Left renal cortex interstitium (tissue), 4 donors: ENCODE measurements at regions not wholly inside any gene's neighbourhood (a gene's known extent, or its start where the extent isn't known, plus 50 kb on each side); places are given as distances from the start of the nearest gene placed in this dataset.
A peak's percentile ranks its signal among the peaks of the same experiment; 100 is the strongest.
"Not testable (repeated sequence)": the region's sequence is repeated elsewhere in the genome, so short reads cannot be mapped to it uniquely, and the experiment has no call there.

ENCODE experiments used
- DNase-seq, 4 donors: peaks; one replicate each; pipeline ENCODE4 v3.0.0-alpha.2; 2013; ENCODE audit warnings: low read depth in 4 of 4, low spot score in 2 of 4, missing footprints in 1 of 4

DNA sequence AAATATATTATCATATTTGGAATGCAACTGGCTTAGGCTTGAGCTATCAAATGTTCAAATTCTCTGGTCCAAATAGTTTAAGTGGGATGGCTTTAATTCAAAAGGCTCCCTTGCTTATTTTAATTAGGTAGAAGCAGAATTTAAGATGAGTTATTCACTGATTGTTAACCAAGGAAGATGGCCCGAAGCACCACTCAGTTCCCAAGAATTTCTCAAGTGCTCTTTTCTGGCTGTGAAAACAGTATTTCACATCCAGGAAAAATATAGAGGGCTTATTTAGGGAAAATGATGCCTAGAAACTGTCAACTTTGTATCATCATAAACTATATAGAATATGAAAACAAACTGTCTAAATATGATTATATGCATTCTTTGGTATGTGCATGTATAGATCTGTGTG is 246.5 kb upstream of the SFRP2 start:
- no peak for DNase-seq

DNA sequence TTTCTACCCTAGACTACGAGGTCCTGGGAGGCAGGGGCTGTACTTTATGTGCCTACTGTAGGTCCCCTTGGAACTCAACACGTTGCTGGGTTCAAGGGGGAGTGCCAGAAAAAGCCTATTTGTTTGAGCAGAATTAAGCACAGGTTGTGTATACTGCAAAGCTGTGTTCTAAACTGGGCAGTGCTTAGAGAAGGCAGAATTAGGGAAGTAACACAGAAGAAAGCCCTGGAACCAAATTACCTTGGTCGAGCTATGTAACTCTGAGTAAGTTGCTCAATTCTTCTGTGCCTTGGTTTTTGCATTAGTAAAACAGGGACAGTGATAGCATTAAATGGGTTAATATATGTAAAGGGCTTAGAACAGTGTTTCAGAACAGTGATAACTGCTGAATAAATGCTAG is 245.0 kb upstream of the SFRP2 start:
- DNase-seq = no peak

GRCh38 chr4:154032914-154033313 is 244.0 kb upstream of the SFRP2 start:
- DNase-seq = no peak

- no peak for DNase-seq
Observed at GRCh38 chr4:154030746-154031145, 241.9 kb upstream of the SFRP2 start.

DNA sequence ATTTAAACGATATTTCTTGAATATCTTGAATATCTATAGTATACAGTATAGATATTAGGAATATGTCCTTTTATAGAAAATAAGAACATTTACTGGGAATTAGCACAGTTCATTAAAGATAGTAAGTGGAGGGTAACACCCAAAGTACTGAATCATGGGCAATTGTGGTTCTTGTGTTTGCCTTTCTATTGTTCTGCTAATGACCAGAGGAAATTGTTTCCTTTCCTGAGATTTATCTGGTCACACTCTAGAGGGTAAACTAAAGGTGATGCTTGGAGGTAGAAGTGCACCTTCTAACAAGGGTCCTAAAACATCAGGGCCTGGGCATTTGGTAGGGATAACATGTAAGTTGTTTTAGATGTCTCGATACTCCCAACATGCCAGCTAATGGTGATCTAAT is 241.3 kb upstream of the SFRP2 start:
- no peak for DNase-seq

GRCh38 chr4:154029171-154029570 is 240.3 kb upstream of the SFRP2 start:
- DNase-seq = no peak

DNA sequence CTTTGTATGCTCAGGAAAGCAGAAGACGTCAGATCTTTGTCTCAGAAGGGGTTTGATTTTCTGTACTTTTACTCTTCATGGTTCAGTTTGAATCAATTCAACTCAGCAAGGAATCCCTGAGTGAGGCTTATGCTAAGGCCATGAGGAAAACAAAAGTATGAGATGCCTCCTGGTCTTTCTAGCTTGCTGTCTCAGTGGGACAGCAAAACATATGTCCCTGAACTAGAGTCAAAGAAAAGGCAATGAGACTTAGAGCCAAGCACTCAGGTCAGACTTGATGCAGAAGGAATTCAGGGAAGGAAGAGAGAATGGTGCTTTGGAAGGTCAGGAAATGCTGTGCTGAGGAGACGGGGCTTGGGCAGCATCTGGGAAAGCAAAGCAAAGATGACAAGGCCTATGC is 236.2 kb upstream of the SFRP2 start:
- DNase-seq = no peak

DNA sequence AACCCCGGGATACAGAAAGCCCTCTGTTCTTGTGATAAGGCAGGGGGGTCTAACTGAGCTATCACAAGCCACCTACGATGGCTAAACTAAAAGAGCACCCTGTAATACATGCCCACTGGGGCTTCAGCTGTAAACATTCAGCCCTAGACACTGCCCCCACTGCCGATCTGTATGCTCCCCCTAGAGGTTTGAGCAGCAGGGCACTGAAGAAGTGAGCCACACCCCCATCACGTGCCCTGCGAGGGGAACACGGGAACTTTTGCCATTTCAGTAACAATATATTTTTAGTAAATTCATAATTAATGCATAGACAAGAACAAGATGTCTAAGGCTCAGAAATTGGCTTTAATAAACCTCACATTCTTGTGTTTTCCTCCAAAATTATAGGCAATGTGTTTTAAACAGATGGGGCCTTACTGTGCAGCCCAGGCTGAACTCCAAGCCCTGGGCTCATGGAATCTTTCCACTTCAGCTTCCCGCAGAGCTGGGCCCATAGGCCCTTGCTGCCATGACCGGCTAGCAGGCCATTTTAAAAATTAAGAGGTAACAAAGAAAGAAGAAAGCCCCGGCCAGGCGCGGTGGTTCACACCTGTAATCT is 235.3 kb upstream of the SFRP2 start:
- DNase-seq = no peak

GRCh38 chr4:154023671-154024070 is 234.8 kb upstream of the SFRP2 start:
- not testable (repeated sequence) for DNase-seq

DNA sequence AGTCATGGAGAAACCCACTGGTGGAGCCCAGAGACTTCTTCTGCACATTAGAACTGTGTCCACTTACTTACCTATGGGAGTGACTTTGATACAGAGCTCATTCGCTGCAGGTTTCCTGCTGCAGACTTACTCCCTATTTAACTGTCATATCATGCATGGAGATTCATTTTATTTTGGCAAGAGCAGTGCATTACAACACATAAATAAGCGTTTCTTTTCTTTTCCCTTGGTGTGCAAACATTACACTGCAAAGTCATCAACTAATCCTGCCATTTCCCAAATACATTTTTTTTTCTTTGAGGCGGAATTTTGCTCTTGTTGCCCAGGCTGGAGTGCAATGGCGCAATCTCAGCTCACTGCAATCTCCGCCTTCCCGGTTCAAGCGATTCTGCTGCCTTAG is 230.9 kb upstream of the SFRP2 start:
- no peak for DNase-seq

GRCh38 chr4:154018659-154019058 is 229.8 kb upstream of the SFRP2 start:
- DNase-seq = no peak

DNA sequence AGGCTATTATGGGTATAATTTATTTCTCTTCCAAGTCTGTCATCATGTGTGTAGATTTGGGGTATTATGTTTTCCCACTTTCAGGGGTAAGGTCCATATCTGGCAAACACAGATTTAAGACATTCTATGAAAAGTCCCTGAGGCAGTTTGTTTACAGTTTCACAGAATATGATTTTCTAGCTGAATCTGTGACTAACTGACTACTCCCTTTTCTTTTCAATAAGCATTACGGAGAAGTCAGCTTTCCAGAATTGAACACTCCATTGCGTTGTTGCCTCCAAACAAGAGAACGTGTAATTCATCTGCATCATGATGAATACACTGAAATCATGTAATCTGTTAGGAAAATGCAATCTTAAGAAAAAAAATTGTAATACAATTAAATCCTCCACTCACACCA is 226.7 kb upstream of the SFRP2 start:
- DNase-seq = no peak

DNA sequence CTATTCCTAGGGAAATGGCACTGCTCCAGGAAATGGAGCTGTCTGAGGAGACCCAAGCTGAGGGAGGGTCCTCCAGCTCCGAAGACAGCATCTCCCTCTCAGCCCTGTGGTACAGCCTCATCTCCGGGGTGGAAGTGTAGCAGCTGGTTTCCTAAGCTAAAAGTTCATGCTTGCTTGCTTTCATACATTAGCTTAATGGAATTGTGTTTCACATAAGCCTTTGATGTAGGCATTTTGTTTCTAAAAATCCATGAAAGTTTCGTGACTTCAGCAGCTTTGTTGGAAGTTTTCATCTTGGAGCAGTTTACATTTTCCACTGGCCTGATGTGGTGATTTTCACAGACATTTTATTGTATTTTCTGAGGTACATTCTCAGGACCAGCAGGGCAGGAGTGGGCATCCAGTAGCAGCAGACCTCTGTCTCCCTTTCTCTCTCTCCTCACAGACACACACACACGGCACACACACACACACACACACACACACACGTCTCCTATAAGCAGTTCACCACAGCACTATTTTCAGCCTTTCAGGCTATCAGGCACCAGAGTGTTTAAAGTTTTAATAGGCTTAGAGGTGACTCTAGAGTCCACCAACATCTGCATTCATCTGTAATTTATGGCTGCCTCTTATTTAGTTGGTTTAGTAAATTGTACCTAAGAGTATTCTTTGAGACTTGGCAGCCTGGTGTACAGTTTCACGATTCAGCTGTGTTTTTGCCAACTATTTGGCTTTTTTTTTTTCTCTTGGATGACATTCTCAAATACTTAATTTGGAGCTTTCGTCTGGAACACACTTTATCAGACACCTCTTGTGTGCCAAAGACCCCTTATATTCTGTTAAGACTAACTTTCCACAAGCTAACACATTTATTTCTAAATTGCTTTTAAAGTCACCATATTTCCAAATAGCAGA is 225.8 kb upstream of the SFRP2 start:
- peak in 3 of 4 donors; percentile 28 to 43 (median 36) for DNase-seq

GRCh38 chr4:154013576-154013975 is 224.7 kb upstream of the SFRP2 start:
- DNase-seq = no peak

DNA sequence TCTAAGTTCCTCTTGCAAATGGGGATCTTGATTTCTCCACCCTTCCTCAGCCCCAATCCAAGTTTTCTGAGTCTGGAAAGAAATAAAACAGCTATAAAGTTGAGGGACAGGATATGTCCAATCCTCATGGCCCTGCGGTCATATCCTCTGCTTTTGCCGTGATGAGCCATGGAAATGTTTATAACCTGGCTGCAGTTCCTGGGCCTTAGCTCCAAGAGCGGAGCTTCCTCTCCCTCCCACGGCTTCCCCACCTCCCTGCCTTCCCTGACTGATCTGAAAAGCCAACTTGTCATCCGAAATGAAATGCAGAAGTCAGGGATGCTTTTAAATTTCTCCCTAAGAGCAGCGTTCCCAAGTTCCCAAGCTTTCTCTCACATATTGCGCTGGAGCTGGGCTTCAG is 221.5 kb upstream of the SFRP2 start:
- no peak for DNase-seq

DNA sequence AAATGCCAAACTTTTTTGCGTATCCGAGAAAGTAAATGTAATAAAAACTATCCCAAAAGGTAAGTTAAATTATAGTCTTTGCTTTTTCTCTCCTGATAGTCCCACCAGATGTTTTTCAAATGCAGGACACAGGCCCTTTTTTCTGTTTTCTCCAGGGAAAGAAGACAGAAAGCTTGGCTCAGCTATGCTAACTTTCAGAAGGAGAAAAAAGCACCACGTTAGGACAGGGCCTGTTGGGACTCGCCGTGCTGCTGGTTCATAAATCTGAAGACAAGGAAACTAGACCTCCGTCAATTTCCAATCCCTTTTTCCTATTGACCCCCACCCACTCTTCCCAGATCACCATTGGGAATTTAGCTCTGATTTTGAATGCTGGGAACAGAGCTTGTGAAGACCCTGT is 220.9 kb upstream of the SFRP2 start:
- no peak for DNase-seq

- no peak for DNase-seq
Observed at GRCh38 chr4:154009191-154009590, 220.3 kb upstream of the SFRP2 start.

GRCh38 chr4:154005171-154005520 is 216.3 kb upstream of the SFRP2 start:
- no peak for DNase-seq

DNA sequence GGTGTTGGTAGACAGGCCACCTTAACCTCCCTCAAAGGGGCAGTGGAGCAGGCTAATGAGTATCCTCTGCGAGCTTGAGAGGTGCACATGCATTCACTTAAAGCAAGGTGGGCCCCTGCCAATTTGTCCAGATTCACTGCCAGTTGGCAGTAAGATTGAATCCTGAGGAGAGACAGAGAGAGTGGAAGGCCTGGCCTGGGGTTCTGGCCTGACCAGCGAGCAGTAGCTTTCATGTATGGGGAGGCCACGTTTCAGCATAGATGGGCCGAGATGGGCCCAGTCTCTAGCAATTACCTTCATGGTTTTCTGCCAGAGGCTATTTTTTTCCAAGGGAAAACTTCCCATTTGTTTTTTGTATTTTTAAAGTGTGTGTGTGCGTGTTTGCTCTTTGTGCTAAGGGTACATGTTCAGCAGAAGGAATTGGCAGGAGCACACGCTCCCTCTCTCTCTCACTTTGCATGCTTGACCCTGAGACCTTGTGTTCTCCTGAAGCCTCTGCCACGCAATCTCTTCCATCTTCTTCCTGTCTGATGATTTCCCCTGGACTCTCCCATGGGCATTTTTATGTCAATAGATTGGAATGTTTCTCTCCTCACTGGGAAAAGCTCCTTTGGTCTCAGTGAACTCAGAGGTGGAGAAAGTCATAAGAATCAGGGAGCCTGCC is 215.8 kb upstream of the SFRP2 start:
- no peak for DNase-seq

DNA sequence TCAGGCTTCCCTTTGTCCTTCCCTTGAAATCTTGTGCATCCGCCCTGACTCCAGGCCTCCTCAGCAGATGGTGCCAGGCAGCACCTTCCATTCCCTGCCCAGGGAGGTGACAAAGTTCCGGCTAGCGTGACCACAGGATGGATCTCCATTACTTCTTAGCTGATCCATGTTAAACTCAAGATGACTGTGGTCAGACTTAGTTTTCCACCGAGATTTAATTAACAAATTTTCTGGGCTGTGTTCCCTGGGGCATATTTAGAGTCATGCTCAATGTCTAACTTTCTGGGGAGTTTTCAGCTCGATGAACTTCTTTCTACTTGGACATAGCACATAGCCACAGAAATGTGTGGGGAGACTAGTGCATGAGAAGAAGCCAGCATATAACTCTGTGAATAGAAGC is 215.1 kb upstream of the SFRP2 start:
- no peak for DNase-seq

GRCh38 chr4:154003378-154003777 is 214.5 kb upstream of the SFRP2 start:
- no peak for DNase-seq

DNA sequence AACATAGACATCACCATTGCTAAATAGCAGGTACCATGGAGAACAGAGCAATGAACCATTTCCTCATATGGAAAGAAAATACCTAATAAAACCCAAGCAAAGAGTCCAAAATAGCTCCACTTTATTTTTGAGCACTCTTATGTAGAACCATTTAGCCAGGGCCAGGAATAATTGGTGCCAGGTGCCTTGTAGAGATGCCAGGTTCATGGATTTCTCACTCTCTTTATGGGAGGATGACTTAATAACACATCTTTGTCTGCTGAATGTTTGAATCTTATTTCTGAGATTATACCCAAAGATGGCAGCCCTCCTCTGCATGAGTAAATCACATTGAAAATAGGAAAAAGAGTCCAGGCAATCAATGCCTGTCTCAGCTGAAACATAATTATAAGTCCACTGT is 212.3 kb upstream of the SFRP2 start:
- DNase-seq = no peak
